Kidney epithelial cell (primary cell): ENCODE measurements at regions not wholly inside any gene's neighbourhood (a gene's known extent, or its start where the extent isn't known, plus 50 kb on each side); places are given as distances from the start of the nearest gene placed in this dataset.
A peak's percentile ranks its signal among the peaks of the same experiment; 100 is the strongest.

Experiments used
- DNase-seq: peaks from one replicate; pipeline ENCODE4 v3.0.0-alpha.2; 2010; ENCODE audit warnings: low read depth
- H3K27me3 ChIP-seq: 2 replicates; pipeline ENCODE4 v1.6.0; 2011; ENCODE audit warnings: low read length; ENCODE audit not compliant: control insufficient read depth, insufficient read depth
- H3K36me3 ChIP-seq: 2 replicates; pipeline ENCODE4 v1.5.1; 2011; ENCODE audit warnings: low read length; ENCODE audit not compliant: control insufficient read depth, insufficient read depth
- H3K4me3 ChIP-seq: 2 replicates; pipeline ENCODE4 v1.5.1; 2011; ENCODE audit warnings: low read depth, mild to moderate bottlenecking, control low read depth, low read length
- TF ChIP-seq, protein P1 (sequence below): IDR thresholded peaks from 2 replicates; pipeline ENCODE4 v1.5.1; 2011; ENCODE audit warnings: mild to moderate bottlenecking, moderate library complexity, low read length, control low read depth, inconsistent platforms; ENCODE audit not compliant: insufficient read depth, poor library complexity, severe bottlenecking

DNA sequence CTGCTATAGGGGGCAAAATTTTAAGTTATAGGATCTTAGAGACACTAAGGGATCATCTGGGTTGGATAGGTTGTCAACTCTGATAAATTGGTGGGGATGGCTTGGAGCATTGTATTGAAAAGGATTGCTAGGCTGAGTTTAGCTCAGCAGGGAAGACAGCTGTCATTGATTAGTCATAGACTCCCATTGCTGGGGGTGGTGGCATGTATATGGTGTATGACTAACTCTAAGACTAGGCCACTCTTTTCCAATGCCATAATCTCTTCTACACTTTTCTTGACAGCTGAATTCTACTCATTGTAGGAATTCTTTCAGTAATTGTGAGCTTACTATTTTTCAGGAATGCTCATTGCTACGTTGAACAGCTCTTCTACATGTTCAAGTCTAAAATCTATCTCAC lies 81.3 kb upstream of the PELI1 start:
- H3K36me3 ChIP-seq, result no peaks in the 10 kb centered on the region
- TF ChIP-seq, protein P1, sequence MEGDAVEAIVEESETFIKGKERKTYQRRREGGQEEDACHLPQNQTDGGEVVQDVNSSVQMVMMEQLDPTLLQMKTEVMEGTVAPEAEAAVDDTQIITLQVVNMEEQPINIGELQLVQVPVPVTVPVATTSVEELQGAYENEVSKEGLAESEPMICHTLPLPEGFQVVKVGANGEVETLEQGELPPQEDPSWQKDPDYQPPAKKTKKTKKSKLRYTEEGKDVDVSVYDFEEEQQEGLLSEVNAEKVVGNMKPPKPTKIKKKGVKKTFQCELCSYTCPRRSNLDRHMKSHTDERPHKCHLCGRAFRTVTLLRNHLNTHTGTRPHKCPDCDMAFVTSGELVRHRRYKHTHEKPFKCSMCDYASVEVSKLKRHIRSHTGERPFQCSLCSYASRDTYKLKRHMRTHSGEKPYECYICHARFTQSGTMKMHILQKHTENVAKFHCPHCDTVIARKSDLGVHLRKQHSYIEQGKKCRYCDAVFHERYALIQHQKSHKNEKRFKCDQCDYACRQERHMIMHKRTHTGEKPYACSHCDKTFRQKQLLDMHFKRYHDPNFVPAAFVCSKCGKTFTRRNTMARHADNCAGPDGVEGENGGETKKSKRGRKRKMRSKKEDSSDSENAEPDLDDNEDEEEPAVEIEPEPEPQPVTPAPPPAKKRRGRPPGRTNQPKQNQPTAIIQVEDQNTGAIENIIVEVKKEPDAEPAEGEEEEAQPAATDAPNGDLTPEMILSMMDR, result no peak
- DNase-seq, result no peak
- H3K4me3 ChIP-seq, result no peak overlapping the region
- no peaks in the 10 kb centered on the region for H3K27me3 ChIP-seq

DNA sequence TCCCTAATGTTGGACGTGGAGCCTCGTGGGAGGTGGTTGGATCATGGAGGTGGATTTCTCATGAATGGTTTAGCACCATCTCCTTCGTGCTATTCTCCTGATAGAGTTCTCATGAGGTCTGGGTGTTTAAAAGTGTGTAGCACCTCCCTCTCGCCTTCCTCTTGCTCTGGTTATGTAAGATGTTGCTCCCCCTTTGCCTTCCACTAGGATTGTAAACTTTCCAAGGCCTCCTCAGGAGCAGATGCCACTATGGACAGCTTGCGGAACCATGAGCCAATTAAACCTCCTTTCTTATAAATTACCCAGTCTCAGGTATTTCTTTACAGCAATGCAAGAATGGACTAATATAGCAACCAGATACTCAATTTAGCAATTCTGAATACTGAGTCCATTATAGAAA lies 82.4 kb upstream of the PELI1 start:
- Histone ChIP-seq H3K27me3 (no peaks in the 10 kb centered on the region), H3K36me3 (no peaks in the 10 kb centered on the region), H3K4me3 (no peak overlapping the region)
- DNase-seq, result no peak
- TF ChIP-seq, protein P1, result no peak

DNA sequence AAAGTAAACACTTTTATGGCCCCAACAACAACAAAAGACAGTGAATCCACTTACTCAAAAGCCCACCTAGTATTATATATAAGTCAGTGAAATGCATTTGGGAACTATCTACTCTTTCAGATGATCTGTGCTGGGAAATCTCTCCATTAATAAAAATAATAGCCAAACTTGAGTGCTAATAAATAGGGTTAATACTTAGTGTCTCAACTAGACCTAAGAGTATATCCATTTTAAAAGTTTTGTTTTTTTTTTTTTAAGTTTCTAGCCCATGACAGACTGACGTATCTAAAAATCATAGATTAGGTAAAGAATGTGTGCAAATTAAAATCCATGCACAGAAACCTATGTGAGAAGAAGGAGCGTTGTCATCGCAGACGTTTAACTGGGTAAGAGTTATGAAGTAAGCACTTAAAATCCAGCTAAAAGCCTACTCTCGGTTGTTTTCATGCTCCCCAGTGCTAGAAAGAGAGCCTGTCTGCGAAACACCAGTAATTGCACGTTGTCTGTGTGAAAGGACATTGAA lies 83.4 kb upstream of the PELI1 start:
- TF ChIP-seq, protein P1, result no peak
- Histone ChIP-seq H3K4me3 (peak overlapping the region; percentile 34), H3K27me3 (no peaks in the 10 kb centered on the region), H3K36me3 (no peaks in the 10 kb centered on the region)
- no peak for DNase-seq

DNA sequence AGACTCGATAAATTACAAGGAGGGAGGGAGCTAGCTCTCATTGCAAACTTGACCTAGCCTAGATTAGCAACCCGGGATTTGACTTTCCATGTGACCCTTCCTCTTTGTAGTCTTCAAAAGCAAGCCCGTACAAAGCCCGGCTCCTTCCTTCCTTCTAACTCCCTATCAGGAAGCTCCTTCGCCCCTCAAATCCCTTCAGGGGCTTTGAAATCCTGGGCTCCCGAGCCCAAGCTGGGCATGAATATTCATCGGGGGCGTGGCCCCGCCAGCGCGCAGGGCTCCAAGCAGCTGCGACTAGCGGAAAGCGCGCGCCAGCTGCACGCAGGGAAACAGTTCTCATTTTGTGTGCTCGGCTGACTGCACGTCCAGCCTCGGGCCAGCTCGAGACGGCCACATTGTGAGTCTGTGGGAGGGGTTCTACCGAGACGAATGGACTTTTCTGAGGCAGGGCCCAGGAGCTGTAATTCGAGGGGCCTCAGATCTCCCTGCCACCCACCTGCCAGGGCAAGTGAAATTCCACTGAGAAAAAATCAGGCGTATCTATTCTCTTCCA lies 84.0 kb upstream of the PELI1 start:
- H3K36me3 ChIP-seq, result no peaks in the 10 kb centered on the region
- no peak for DNase-seq
- TF ChIP-seq, protein P1, result no peak
- no peaks in the 10 kb centered on the region for H3K27me3 ChIP-seq
- H3K4me3 ChIP-seq, result peak overlapping the region; percentile 34

DNA sequence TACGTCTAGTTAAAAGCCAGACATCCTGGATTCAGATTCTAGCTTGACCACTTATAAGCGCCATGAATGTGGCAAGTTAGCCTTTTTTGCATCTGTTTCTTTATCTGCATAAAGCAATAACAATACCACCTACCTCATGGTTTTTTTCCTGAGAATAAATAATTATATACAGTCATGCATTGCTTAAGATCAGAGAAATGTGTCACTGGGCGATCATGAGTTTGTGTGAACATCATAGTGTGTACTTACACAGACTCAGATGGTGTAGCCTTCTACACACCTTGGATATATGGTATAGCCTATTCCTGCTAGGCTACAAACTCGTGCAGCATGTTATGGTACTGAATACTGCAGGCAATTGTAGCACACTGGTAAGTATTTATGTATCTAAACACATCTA lies 84.7 kb upstream of the PELI1 start:
- TF ChIP-seq, protein P1, result no peak
- no peaks in the 10 kb centered on the region for H3K27me3 ChIP-seq
- no peak for DNase-seq
- no peaks in the 10 kb centered on the region for H3K36me3 ChIP-seq
- H3K4me3 ChIP-seq, result no peak overlapping the region

DNA sequence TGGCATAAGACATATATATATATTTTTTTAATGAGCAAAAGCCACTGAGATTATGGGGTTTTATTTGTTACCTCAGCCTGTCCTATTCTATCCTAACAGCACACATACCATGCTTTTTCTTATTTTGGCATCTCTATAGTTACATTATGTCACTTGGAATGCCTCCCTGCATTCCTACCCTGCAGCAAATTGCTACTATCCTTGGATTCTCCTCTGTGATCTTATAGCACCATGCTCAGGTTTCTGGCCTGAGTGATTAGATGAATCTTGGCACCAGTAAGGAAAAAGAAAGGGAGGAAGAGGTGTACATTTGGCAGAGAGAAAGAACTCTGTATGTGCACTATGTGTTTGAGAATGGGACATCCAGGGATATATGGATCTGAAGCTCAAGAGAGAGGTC lies 86.3 kb upstream of the PELI1 start:
- no peak overlapping the region for H3K4me3 ChIP-seq
- H3K27me3 ChIP-seq, result no peaks in the 10 kb centered on the region
- no peaks in the 10 kb centered on the region for H3K36me3 ChIP-seq
- no peak for DNase-seq
- TF ChIP-seq, protein P1, result no peak
